Right lobe of liver (tissue), 4 donors: ENCODE measurements at regions not wholly inside any gene's neighbourhood (a gene's known extent, or its start where the extent isn't known, plus 50 kb on each side); places are given as distances from the start of the nearest gene placed in this dataset.

ENCODE experiments used
- CTCF ChIP-seq, 4 donors: fragments of 200-600 bp in 3 of 4; fragments of 450-650 bp in 1 of 4; IDR thresholded peaks; one replicate each; pipeline versions ENCODE4 v1.5.1 to v1.8.0; 2016 to 2022; ENCODE audit warnings: antibody characterized with exemption in 4 of 4, mild to moderate bottlenecking in 2 of 4
- POLR2A ChIP-seq: fragments of 450-650 bp; IDR thresholded peaks from one replicate; pipeline ENCODE4 v1.6.1; 2017; ENCODE audit warnings: antibody characterized with exemption, mild to moderate bottlenecking
- donor health status: DM: no; HTN: no; CAD: no.
- donor health status: DM: no; HTN: no; CAD: no.
- donor health status: DM: no; HTN: yes; CAD: no.

GRCh38 chr2:188042412-188042811 lies 249.3 kb upstream of the GULP1 start:
- TF ChIP-seq POLR2A (no peak), CTCF (IDR thresholded peaks at IDR 0.05) (no peak)
